H1 (cell line): ENCODE measurements at regions not wholly inside any gene's neighbourhood (a gene's known extent, or its start where the extent isn't known, plus 50 kb on each side); places are given as distances from the start of the nearest gene placed in this dataset.

Source experiments
- CTCF ChIA-PET: fragments of 300-600 bp; sonication (Branson Sonifier 250); formaldehyde crosslinking; loops from one replicate; lab custom pipeline; 2021; ENCODE audit not compliant: partially characterized antibody; lab: Charles Lee
- POLR2A ChIA-PET: fragments of 300-600 bp; sonication (Branson Sonifier 250); formaldehyde crosslinking; loops from one replicate; lab custom pipeline; 2021; ENCODE audit warnings: inconsistent platforms; ENCODE audit not compliant: partially characterized antibody; lab: Charles Lee
- DNase-seq, 2 experiments: peaks; one replicate each; pipeline versions ENCODE4 v3.0.0 to v3.0.0-alpha.2; 2010 to 2022; ENCODE audit warnings: low spot score in 2 of 2, low read depth in 1 of 2, mixed read lengths in 1 of 2
- FAIRE-seq: peaks from 2 replicates; lab custom pipeline; 2011; peaks lifted over from hg19 to GRCh38; lab: Jason Lieb, UNC
- H2AFZ ChIP-seq: 2 replicates; pipeline ENCODE4 v1.8.1; 2012; ENCODE audit warnings: low read length, inconsistent platforms
- H2AK5ac ChIP-seq: 2 replicates; pipeline ENCODE4 v1.6.1; 2013; ENCODE audit warnings: low read depth, low read length
- H2BK120ac ChIP-seq: replicated peaks from 2 replicates; pipeline ENCODE3; 2013; ENCODE audit warnings: low read depth, low read length, inconsistent platforms
- H2BK12ac ChIP-seq: 2 replicates; pipeline ENCODE4 v1.6.1; 2013; ENCODE audit warnings: low read depth, low read length
- H2BK15ac ChIP-seq: 2 replicates; pipeline ENCODE4 v1.6.1; 2013; ENCODE audit warnings: low read length
- H2BK20ac ChIP-seq: 2 replicates; pipeline ENCODE4 v1.6.1; 2013; ENCODE audit warnings: low read length
- H2BK5ac ChIP-seq: 2 replicates; pipeline ENCODE4 v1.6.1; 2013; ENCODE audit warnings: low read depth, low read length
- H3K14ac ChIP-seq: 2 replicates; pipeline ENCODE4 v1.6.1; 2013; ENCODE audit warnings: inconsistent platforms; ENCODE audit not compliant: insufficient read length
- H3K18ac ChIP-seq: 2 replicates; pipeline ENCODE4 v1.6.1; 2013; ENCODE audit warnings: low read length; ENCODE audit errors: extremely low read depth
- H3K23ac ChIP-seq: 2 replicates; pipeline ENCODE4 v1.6.1; 2013; ENCODE audit warnings: inconsistent platforms; ENCODE audit not compliant: insufficient read length
- H3K23me2 ChIP-seq: 2 replicates; pipeline ENCODE4 v1.6.1; 2013; ENCODE audit warnings: low read depth, low read length
- H3K27ac ChIP-seq: 2 replicates; pipeline ENCODE4 v1.6.1; 2011; ENCODE audit warnings: low read depth, low read length, inconsistent platforms
- H3K27me3 ChIP-seq, 4 experiments: replicated peaks in 1 of 4; 1 replicate in 1 of 4; 2 replicates in 3 of 4; pipeline versions ENCODE4 v1.6.1 to v1.8.1; 2011 to 2013; ENCODE audit warnings: low read length in 3 of 4, mild to moderate bottlenecking in 3 of 4, inconsistent platforms in 2 of 4, mixed read lengths in 2 of 4, moderate library complexity in 1 of 4; ENCODE audit not compliant: control insufficient read depth in 3 of 4, insufficient read depth in 3 of 4; ENCODE audit errors: extremely low read depth in 1 of 4
- H3K36me3 ChIP-seq, 4 experiments: 2 replicates each; pipeline versions ENCODE4 v1.6.1 to v1.8.1; 2011 to 2013; ENCODE audit warnings: mild to moderate bottlenecking in 4 of 4, low read length in 3 of 4, moderate library complexity in 2 of 4, control low read depth in 1 of 4, inconsistent platforms in 1 of 4; ENCODE audit not compliant: insufficient read depth in 4 of 4, control insufficient read depth in 2 of 4
- H3K4ac ChIP-seq: replicated peaks from 2 replicates; pipeline ENCODE3; 2013; ENCODE audit warnings: low read length, low read depth, mixed read lengths, inconsistent platforms; ENCODE audit not compliant: insufficient read length
- H3K4me1 ChIP-seq, 4 experiments: replicated peaks in 1 of 4; 1 replicate in 1 of 4; 2 replicates in 3 of 4; pipeline versions ENCODE4 v1.6.1 to v1.8.1; 2011 to 2013; ENCODE audit warnings: low read length in 3 of 4, inconsistent platforms in 2 of 4, mixed read lengths in 1 of 4; ENCODE audit not compliant: insufficient read depth in 4 of 4, control insufficient read depth in 3 of 4
- H3K4me2 ChIP-seq, 2 experiments: 2 replicates each; pipeline versions ENCODE4 v1.6.1 to v1.8.1; 2011 to 2013; ENCODE audit warnings: low read depth in 2 of 2, low read length in 2 of 2, control low read depth in 1 of 2, inconsistent platforms in 1 of 2, mild to moderate bottlenecking in 1 of 2; ENCODE audit not compliant: insufficient read depth in 1 of 2
- H3K4me3 ChIP-seq, 4 experiments: fragments of 200-600, 300-600 bp in 1 of 4; sonication (generic), shearing (Covaris generic), sonication (Bioruptor Twin) in 1 of 4; 2 replicates each; pipeline versions ENCODE4 v1.5.1 to v1.8.1; 2011 to 2016; ENCODE audit warnings: low read length in 4 of 4, low read depth in 3 of 4, control low read depth in 2 of 4, inconsistent platforms in 2 of 4, mild to moderate bottlenecking in 2 of 4, mixed read lengths in 1 of 4, moderate library complexity in 1 of 4; ENCODE audit not compliant: insufficient read depth in 2 of 4; ENCODE audit errors: extremely low read depth in 1 of 4
- H3K56ac ChIP-seq: replicated peaks from 2 replicates; pipeline ENCODE3; 2013; ENCODE audit warnings: low read depth, mild to moderate bottlenecking, mixed read lengths, low read length, inconsistent platforms; ENCODE audit not compliant: insufficient read length
- H3K79me1 ChIP-seq: 2 replicates; pipeline ENCODE4 v1.6.1; 2013; ENCODE audit warnings: low read depth, low read length, control low read depth
- H3K79me2 ChIP-seq, 2 experiments: 2 replicates each; pipeline versions ENCODE4 v1.6.1 to v1.8.1; 2012 to 2013; ENCODE audit warnings: low read length in 2 of 2, mild to moderate bottlenecking in 2 of 2, inconsistent platforms in 1 of 2; ENCODE audit not compliant: insufficient read depth in 2 of 2, control insufficient read depth in 1 of 2
- H3K9ac ChIP-seq, 4 experiments: replicated peaks in 1 of 4; 1 replicate in 1 of 4; 2 replicates in 3 of 4; pipeline versions ENCODE4 v1.6.1 to v1.8.1; 2011 to 2013; ENCODE audit warnings: low read depth in 3 of 4, low read length in 3 of 4, control low read depth in 2 of 4, mild to moderate bottlenecking in 2 of 4, moderate library complexity in 2 of 4, inconsistent platforms in 1 of 4; ENCODE audit errors: extremely low read depth in 1 of 4
- H3K9me3 ChIP-seq, 2 experiments: 2 replicates each; pipeline versions ENCODE4 v1.6.1 to v1.8.1; 2012 to 2013; ENCODE audit warnings: mild to moderate bottlenecking in 2 of 2, moderate library complexity in 2 of 2, control low read depth in 1 of 2, inconsistent platforms in 1 of 2, low read depth in 1 of 2, low read length in 1 of 2, mixed read lengths in 1 of 2; ENCODE audit not compliant: insufficient read depth in 2 of 2
- H4K20me1 ChIP-seq, 2 experiments: replicated peaks in 1 of 2; 2 replicates each; pipeline versions ENCODE3 to v1.8.1; 2011 to 2013; ENCODE audit warnings: inconsistent platforms in 2 of 2, low read length in 2 of 2, mild to moderate bottlenecking in 1 of 2; ENCODE audit not compliant: insufficient read depth in 2 of 2, control insufficient read depth in 1 of 2
- H4K5ac ChIP-seq: 2 replicates; pipeline ENCODE4 v1.6.1; 2013; ENCODE audit warnings: low read length, low read depth, mixed read lengths, inconsistent platforms; ENCODE audit not compliant: insufficient read length
- H4K8ac ChIP-seq: 2 replicates; pipeline ENCODE4 v1.8.0; 2013; ENCODE audit warnings: mild to moderate bottlenecking, moderate library complexity, low read length, inconsistent platforms; ENCODE audit not compliant: insufficient read depth; ENCODE audit errors: extremely low read depth
- H4K91ac ChIP-seq: replicated peaks from 2 replicates; pipeline ENCODE3; 2013; ENCODE audit warnings: low read length, mixed read lengths, inconsistent platforms; ENCODE audit not compliant: insufficient read length
- BCL11A ChIP-seq, 2 experiments: IDR thresholded peaks; one replicate each; pipeline ENCODE4 v1.6.1; 2011; ENCODE audit warnings: low read depth in 2 of 2, low read length in 2 of 2, mild to moderate bottlenecking in 2 of 2
- CBX8 ChIP-seq: fragments of 300-800, 300-1000 bp; sonication (generic); IDR thresholded peaks from 2 replicates; pipeline ENCODE4 v1.7.1; 2016; ENCODE audit warnings: low read depth, low read length, borderline replicate concordance
- JUN ChIP-seq: IDR thresholded peaks from 2 replicates; pipeline ENCODE4 v1.6.1; 2011; ENCODE audit warnings: low read depth, mild to moderate bottlenecking, improper control_type of control experiment, low read length
- SAP30 ChIP-seq: fragments of 300-600 bp; sonication (generic); IDR thresholded peaks from 2 replicates; pipeline ENCODE4 v1.7.1; 2012; ENCODE audit warnings: low read length, moderate library complexity, mild to moderate bottlenecking, inconsistent platforms; ENCODE audit not compliant: insufficient read depth, insufficient replicate concordance
- SP4 ChIP-seq: IDR thresholded peaks from 2 replicates; pipeline ENCODE4 v1.6.1; 2012; ENCODE audit warnings: low read length, inconsistent platforms
- TAF7 ChIP-seq: optimal IDR thresholded peaks from 2 replicates; pipeline ENCODE3; 2011; ENCODE audit warnings: low read depth, mild to moderate bottlenecking, inconsistent platforms, low read length, moderate library complexity, borderline replicate concordance
- WGBS, 2 experiments: shearing (Covaris generic) in 1 of 2; methylation state at CpG; one replicate each; pipeline versions ENCODE4 v1.1.6 to v1.1.7; 2013 to 2015; ENCODE audit warnings: low lambda C conversion rate in 2 of 2, mixed read lengths in 2 of 2, inconsistent platforms in 1 of 2, low coverage in 1 of 2, missing lambda C conversion rate in 1 of 2; ENCODE audit not compliant: insufficient replicate concordance in 2 of 2, insufficient coverage in 1 of 2, insufficient read length in 1 of 2; ENCODE audit errors: extremely low coverage in 1 of 2, missing lambda C conversion rate in 1 of 2; 5-methylcytosine and 5-hydroxymethylcytosine counted together

DNA sequence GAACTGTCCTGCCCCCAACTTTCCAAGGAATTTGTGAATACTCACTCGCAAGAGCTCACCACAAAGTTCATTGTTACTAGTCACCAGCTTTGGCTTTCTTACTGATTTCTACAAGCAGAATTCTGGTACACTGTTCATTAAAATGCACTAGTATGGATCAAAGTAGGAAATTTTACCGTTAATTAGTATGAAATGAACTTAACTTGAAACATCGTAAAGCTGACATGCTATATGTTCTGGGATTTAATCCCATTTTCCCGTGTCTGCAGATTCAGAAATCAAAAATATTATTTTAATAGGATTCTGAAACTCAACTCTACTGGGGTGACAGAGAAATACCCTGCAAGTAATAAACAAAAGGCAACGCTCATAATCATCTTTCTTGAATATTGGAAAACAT lies 399.3 kb downstream of the DOK5 start:
- no peaks in the 10 kb centered on the region for H3K27me3 ChIP-seq
- H3K9ac ChIP-seq: no peak overlapping the region
- POLR2A ChIA-PET: no interaction called here
- H3K4me1 ChIP-seq: no peaks in the 10 kb centered on the region
- no peak overlapping the region for H3K23ac ChIP-seq
- H2BK15ac ChIP-seq: no peak overlapping the region
- H2BK120ac ChIP-seq: no peak overlapping the region
- H2BK12ac ChIP-seq: no peak overlapping the region
- no peak overlapping the region for H3K14ac ChIP-seq
- no peak overlapping the region for H2BK5ac ChIP-seq
- no peak overlapping the region for H3K4me2 ChIP-seq
- no peaks in the 10 kb centered on the region for H3K9me3 ChIP-seq
- 90% methylated on average over 5 of the region's 5 CpGs; no CpG with 5 or more reads in 1 of the 2 experiments for WGBS, 2 experiments
- no peaks in the 10 kb centered on the region for H3K36me3 ChIP-seq
- no peak overlapping the region for H3K4ac ChIP-seq
- no peaks in the 10 kb centered on the region for H3K79me1 ChIP-seq
- H3K23me2 ChIP-seq: no peaks in the 10 kb centered on the region
- no peaks in the 10 kb centered on the region for H4K20me1 ChIP-seq
- H3K4me3 ChIP-seq: no peak overlapping the region
- DNase-seq: no peak
- no peak overlapping the region for H2AK5ac ChIP-seq
- no peak overlapping the region for H4K91ac ChIP-seq
- no peak overlapping the region for H3K18ac ChIP-seq
- no peak overlapping the region for H2AFZ ChIP-seq
- FAIRE-seq: no peak
- no peak overlapping the region for H4K5ac ChIP-seq
- H3K79me2 ChIP-seq: no peaks in the 10 kb centered on the region
- H3K56ac ChIP-seq: no peak overlapping the region
- CTCF ChIA-PET: no interaction called here
- H2BK20ac ChIP-seq: no peak overlapping the region
- H4K8ac ChIP-seq: no peak overlapping the region
- no peak overlapping the region for H3K27ac ChIP-seq
- no peak for TF ChIP-seq TAF7
- TF ChIP-seq SP4: no peak
- TF ChIP-seq BCL11A (IDR thresholded peaks at IDR 0.05; ENCODE audit: low read depth in 2 of 2, low read length in 2 of 2): no peak
- no peak for TF ChIP-seq JUN
- TF ChIP-seq SAP30: no peak
- no peak for TF ChIP-seq CBX8
